ENCODE measurements at regions not wholly inside any gene's neighbourhood (a gene's known extent, or its start where the extent isn't known, plus 50 kb on each side); places are given as distances from the start of the nearest gene placed in this dataset.
A peak's percentile ranks its signal among the peaks of the same experiment; 100 is the strongest.

GRCh38 chr16:79331066-79331465, 269.5 kb downstream of the MAF start:
- no peaks in the 10 kb centered on the region for H3K4me1 ChIP-seq (ENCODE audit: control insufficient read depth, insufficient read depth, low read length)
- no peaks in the 10 kb centered on the region for H3K27me3 ChIP-seq (ENCODE audit: control insufficient read depth, insufficient read depth)
- DNase-seq: no peak
- H3K9me3 ChIP-seq (ENCODE audit: control insufficient read depth, low read length): no peaks in the 10 kb centered on the region
- intact Hi-C loops (cut with DNase I): no loop called here
- 89% methylated on average over 2 of the region's 2 CpGs for WGBS
- no peak overlapping the region for H3K27ac ChIP-seq (ENCODE audit: low read length)
- H3K4me3 ChIP-seq (ENCODE audit: low read length): no peak overlapping the region
- ATAC-seq: no peak

- H3K4me1 ChIP-seq (ENCODE audit: control insufficient read depth, insufficient read depth, low read length): no peaks in the 10 kb centered on the region
- no peaks in the 10 kb centered on the region for H3K27me3 ChIP-seq (ENCODE audit: control insufficient read depth, insufficient read depth)
- H3K4me3 ChIP-seq (ENCODE audit: low read length): no peak overlapping the region
- 85% methylated on average over 4 of the region's 4 CpGs for WGBS
- H3K27ac ChIP-seq (ENCODE audit: low read length): no peak overlapping the region
- ATAC-seq (no peak), DNase-seq (no peak)
- no peaks in the 10 kb centered on the region for H3K9me3 ChIP-seq (ENCODE audit: control insufficient read depth, low read length)
- intact Hi-C loops (cut with DNase I): no loop called here
These were observed 270.6 kb downstream of the MAF start for GRCh38 chr16:79329967-79330366.

DNA sequence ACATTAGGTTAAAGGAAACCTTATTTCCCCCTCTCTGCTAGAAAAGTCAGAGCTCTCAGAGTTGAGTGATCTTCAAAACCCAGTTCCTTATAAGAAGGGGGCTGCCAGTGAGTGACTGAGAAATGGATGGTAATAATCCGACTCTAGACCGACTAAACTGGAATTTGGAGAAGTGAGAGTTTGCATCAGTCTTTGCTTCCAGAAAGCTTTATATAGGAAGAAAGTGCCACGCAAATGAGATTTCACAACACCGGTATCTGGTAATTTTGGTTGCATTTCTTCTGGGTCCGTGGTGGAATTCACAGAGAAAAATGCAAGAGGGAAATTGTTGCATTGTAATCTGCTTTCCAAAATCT, 271.4 kb downstream of the MAF start:
- no peaks in the 10 kb centered on the region for H3K4me1 ChIP-seq (ENCODE audit: control insufficient read depth, insufficient read depth, low read length)
- no peak overlapping the region for H3K4me3 ChIP-seq (ENCODE audit: low read length)
- peak in 1 of 2 donors; percentile 16 for ATAC-seq
- no peak for DNase-seq
- H3K27ac ChIP-seq (ENCODE audit: low read length): no peak overlapping the region
- 79% methylated on average over 5 of the region's 5 CpGs for WGBS
- intact Hi-C loops (cut with DNase I): no loop called here
- no peaks in the 10 kb centered on the region for H3K27me3 ChIP-seq (ENCODE audit: control insufficient read depth, insufficient read depth)
- no peaks in the 10 kb centered on the region for H3K9me3 ChIP-seq (ENCODE audit: control insufficient read depth, low read length)

GRCh38 chr16:79328402-79329165, 272.0 kb downstream of the MAF start:
- WGBS: 40% methylated on average over 8 of the region's 8 CpGs

DNA sequence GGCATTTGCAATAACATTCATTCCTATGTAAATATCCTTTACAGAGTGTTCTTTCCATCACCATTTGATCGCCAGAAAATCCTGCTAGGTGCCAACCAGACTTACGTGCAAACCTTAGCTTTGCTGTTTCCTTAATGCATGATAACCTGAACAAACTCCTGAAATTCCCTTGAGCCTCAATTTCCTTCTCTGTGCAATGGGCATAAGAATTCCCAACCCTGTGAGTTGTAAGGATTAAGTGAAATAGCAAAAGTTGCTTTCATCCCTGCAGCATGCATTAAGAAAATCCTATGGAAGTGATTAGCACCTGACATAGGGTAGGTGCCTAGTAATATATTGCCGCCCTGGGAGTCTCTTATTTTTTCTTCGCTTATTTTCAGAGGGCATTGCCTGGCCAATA, 272.7 kb downstream of the MAF start:
- Histone ChIP-seq H3K4me1 (ENCODE audit: control insufficient read depth, insufficient read depth, low read length) (no peaks in the 10 kb centered on the region), H3K27me3 (ENCODE audit: control insufficient read depth, insufficient read depth) (no peaks in the 10 kb centered on the region), H3K9me3 (ENCODE audit: control insufficient read depth, low read length) (no peaks in the 10 kb centered on the region), H3K27ac (ENCODE audit: low read length) (no peak overlapping the region), H3K4me3 (ENCODE audit: low read length) (no peak overlapping the region)
- no peak for ATAC-seq
- intact Hi-C loops (cut with DNase I): no loop called here
- 85% methylated on average over 4 of the region's 4 CpGs for WGBS
- DNase-seq: no peak

More at GRCh38 chr16:79328402-79329165, 272.0 kb downstream of the MAF start:
- H3K27me3 ChIP-seq (ENCODE audit: control insufficient read depth, insufficient read depth): no peaks in the 10 kb centered on the region
- no peaks in the 10 kb centered on the region for H3K9me3 ChIP-seq (ENCODE audit: control insufficient read depth, low read length)
- no peaks in the 10 kb centered on the region for H3K4me1 ChIP-seq (ENCODE audit: control insufficient read depth, insufficient read depth, low read length)
- peak; percentile 44 to 48 for ATAC-seq
- intact Hi-C loops (cut with DNase I): no loop called here
- DNase-seq: no peak
- H3K27ac ChIP-seq (ENCODE audit: low read length): no peak overlapping the region
- H3K4me3 ChIP-seq (ENCODE audit: low read length): no peak overlapping the region

DNA sequence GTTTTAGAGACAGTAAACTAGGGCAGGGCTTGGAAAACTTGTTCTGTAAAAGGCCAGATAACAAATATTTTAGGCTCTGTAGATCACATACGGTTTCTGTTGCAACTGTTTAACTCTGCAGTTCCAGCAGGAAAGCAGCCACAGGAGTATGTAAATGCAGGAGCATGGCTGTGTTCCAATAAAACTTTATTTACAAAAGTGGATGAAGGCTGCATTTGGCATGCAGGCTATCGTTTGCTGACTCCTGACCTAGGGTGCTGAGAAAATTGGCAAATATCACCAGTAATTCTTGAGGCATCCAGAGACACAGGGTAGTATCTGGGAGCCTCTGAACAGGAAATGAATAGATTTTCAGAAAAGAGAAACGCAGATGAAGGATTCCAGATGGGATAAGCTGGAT, 274.0 kb downstream of the MAF start:
- no peak for ATAC-seq
- H3K4me1 ChIP-seq (ENCODE audit: control insufficient read depth, insufficient read depth, low read length): no peaks in the 10 kb centered on the region
- H3K27ac ChIP-seq (ENCODE audit: low read length): no peak overlapping the region
- no peaks in the 10 kb centered on the region for H3K9me3 ChIP-seq (ENCODE audit: control insufficient read depth, low read length)
- intact Hi-C loops (cut with DNase I): no loop called here
- DNase-seq: no peak
- H3K4me3 ChIP-seq (ENCODE audit: low read length): no peak overlapping the region
- WGBS: 75% methylated on average over 3 of the region's 3 CpGs
- no peaks in the 10 kb centered on the region for H3K27me3 ChIP-seq (ENCODE audit: control insufficient read depth, insufficient read depth)

DNA sequence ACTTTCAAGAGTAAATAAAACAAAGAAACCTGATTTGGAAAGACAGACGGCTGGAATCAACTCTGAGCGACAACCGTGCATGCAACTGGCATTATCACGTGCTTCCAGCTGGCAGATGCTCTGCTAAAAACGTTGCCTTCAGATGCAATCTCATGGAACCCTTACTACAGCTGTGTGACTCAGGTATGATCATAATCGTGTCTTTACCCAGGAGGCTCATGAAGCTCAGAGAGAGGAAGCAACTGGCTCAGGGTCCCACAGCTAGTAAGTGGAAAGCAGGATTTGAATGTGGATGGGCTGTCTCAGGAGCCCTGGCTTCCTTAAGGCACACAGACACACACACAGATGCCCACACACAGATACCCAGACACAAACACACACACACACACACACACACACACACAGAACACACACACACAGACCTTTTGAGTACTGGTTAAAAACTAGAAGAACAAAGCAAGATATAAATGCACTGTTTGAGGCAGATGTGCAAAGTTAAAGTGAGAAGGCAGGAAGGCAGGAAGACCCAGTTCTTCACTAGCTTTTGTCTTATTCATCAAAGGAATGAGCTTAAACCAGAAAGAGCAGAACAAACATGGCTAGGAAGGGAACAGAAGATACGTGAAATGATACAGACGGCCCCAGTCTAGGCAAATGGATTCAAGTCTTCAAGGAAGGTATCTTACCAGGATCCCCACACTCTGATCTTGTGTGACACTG, 275.2 kb downstream of the MAF start:
- intact Hi-C loops (cut with DNase I): no loop called here
- DNase-seq (no peak), ATAC-seq (no peak)
- no peak overlapping the region for H3K27ac ChIP-seq (ENCODE audit: low read length)
- H3K4me1 ChIP-seq (ENCODE audit: control insufficient read depth, insufficient read depth, low read length): no peaks in the 10 kb centered on the region
- H3K9me3 ChIP-seq (ENCODE audit: control insufficient read depth, low read length): no peaks in the 10 kb centered on the region
- H3K27me3 ChIP-seq (ENCODE audit: control insufficient read depth, insufficient read depth): no peaks in the 10 kb centered on the region
- WGBS: 75% methylated on average over 8 of the region's 8 CpGs
- no peak overlapping the region for H3K4me3 ChIP-seq (ENCODE audit: low read length)

DNA sequence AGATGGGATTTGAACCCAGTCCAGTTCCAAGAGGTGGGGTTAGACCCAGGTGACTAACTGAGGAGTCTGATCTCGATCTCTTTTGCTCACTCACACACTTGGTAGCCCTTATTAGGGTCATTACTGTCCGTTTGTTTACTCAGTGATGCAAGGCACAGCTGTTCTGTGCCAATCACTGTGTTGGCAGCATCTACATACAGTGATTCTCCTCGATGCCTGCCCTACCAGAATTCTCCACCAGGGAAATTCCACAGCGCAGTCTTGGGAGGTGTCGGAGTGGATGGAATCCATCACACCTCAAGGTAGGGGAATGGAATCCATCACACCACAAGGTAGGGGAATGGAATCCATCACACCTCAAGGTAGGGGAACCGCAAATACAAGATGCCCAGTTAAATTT, 279.6 kb downstream of the MAF start:
- no peak overlapping the region for H3K4me3 ChIP-seq (ENCODE audit: low read length)
- no peak for DNase-seq
- ATAC-seq: no peak
- no peaks in the 10 kb centered on the region for H3K4me1 ChIP-seq (ENCODE audit: control insufficient read depth, insufficient read depth, low read length)
- intact Hi-C loops (cut with DNase I): no loop called here
- H3K27me3 ChIP-seq (ENCODE audit: control insufficient read depth, insufficient read depth): no peaks in the 10 kb centered on the region
- 90% methylated on average over 6 of the region's 6 CpGs for WGBS
- no peak overlapping the region for H3K27ac ChIP-seq (ENCODE audit: low read length)
- H3K9me3 ChIP-seq (ENCODE audit: control insufficient read depth, low read length): no peaks in the 10 kb centered on the region

DNA sequence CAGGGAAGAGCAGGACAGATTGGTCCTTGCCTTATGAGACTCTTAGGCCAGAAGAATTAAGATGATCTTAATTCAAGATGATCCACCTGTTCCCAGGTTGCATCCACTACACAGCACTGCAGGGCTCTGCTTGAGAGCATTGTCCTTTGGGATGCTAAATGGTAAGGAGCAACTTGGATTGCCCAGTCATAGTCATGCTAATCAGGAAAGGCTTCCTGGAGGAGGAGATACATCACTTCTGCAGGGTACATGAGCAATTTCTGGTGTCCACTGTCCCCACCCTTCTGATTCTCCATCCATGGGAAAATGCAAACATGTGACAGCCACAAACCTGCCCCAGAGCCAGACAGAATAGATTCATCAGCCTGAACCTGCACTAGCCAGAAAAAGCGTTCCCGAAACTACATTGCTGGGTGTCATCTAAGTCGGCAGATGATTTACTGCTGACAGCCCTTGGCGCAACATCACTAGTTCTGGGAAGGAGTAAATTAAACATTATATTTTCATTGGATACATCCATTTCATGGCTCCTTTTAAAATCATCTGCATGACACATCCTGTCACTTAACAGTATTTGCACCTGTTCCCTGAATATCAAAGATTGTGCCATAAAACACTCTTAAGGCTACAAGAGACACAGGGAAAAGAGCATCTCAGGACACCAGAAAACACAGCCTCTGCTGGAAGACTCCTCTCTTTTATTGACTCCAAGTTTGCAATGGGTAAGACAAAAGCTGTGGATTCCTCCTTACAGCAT, 282.2 kb downstream of the MAF start:
- Histone ChIP-seq H3K4me1 (ENCODE audit: control insufficient read depth, insufficient read depth, low read length) (no peaks in the 10 kb centered on the region), H3K27me3 (ENCODE audit: control insufficient read depth, insufficient read depth) (no peaks in the 10 kb centered on the region), H3K9me3 (ENCODE audit: control insufficient read depth, low read length) (no peaks in the 10 kb centered on the region), H3K27ac (ENCODE audit: low read length) (no peak overlapping the region), H3K4me3 (ENCODE audit: low read length) (no peak overlapping the region)
- intact Hi-C loops (cut with DNase I): no loop called here
- ATAC-seq: no peak
- DNase-seq: no peak
- 75% methylated on average over 4 of the region's 4 CpGs for WGBS

DNA sequence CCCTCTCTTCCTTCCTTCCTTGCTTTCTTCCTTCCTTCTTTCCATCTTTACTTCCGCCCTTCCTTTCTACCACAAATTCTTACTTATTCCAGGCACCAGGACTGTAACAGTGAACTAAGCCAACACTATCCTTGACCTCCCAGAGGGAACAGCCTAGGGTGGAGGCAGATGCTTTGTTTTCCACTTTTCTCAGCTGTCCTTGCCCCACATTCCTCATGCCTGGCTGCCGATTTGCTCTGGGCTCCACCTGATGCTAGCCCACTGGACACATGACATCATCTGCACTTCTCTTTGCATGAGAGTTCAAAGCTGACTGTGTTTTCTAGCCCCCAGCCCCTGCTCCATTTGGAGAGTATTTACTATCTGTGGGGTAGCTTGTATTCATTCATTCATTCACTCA, 283.0 kb downstream of the MAF start:
- no peak for DNase-seq
- 59% methylated on average over 2 of the region's 2 CpGs for WGBS
- no peaks in the 10 kb centered on the region for H3K4me1 ChIP-seq (ENCODE audit: control insufficient read depth, insufficient read depth, low read length)
- no peaks in the 10 kb centered on the region for H3K9me3 ChIP-seq (ENCODE audit: control insufficient read depth, low read length)
- no peak overlapping the region for H3K27ac ChIP-seq (ENCODE audit: low read length)
- H3K4me3 ChIP-seq (ENCODE audit: low read length): no peak overlapping the region
- intact Hi-C loops (cut with DNase I): no loop called here
- no peaks in the 10 kb centered on the region for H3K27me3 ChIP-seq (ENCODE audit: control insufficient read depth, insufficient read depth)
- no peak for ATAC-seq

- Histone ChIP-seq H3K27ac (ENCODE audit: low read length) (no peak overlapping the region), H3K27me3 (ENCODE audit: control insufficient read depth, insufficient read depth) (no peaks in the 10 kb centered on the region), H3K4me3 (ENCODE audit: low read length) (no peak overlapping the region), H3K4me1 (ENCODE audit: control insufficient read depth, insufficient read depth, low read length) (no peaks in the 10 kb centered on the region), H3K9me3 (ENCODE audit: control insufficient read depth, low read length) (no peaks in the 10 kb centered on the region)
- no peak for ATAC-seq
- intact Hi-C loops (cut with DNase I): no loop called here
- no peak for DNase-seq
These were observed 283.5 kb downstream of the MAF start for GRCh38 chr16:79317026-79317425.

Measured in right cardiac atrium (tissue), 5 donors.